Uterus (tissue), 3 donors: ENCODE measurements at regions not wholly inside any gene's neighbourhood (a gene's known extent, or its start where the extent isn't known, plus 50 kb on each side); places are given as distances from the start of the nearest gene placed in this dataset.

Experiments used
- DNase-seq, 2 donors: peaks; one replicate each; pipeline ENCODE4 v3.0.0-alpha.2; 2019 to 2020
- H3K27ac ChIP-seq, 2 donors: fragments of 200-600 bp; sonication (generic); 1 replicate in 1 of 2; 2 replicates in 1 of 2; pipeline ENCODE4 v1.5.1; 2016 to 2018
- H3K27me3 ChIP-seq, 2 donors: fragments of 200-600 bp; sonication (generic); one replicate each; pipeline ENCODE4 v1.5.1; 2018 to 2019; ENCODE audit warnings: control low read depth in 1 of 2
- H3K36me3 ChIP-seq, 2 donors: fragments of 200-600 bp; sonication (generic); one replicate each; pipeline ENCODE4 v1.5.1; 2019; ENCODE audit warnings: control low read depth in 1 of 2
- H3K4me1 ChIP-seq, 2 donors: fragments of 200-600 bp; sonication (generic); one replicate each; pipeline ENCODE4 v1.5.1; 2018 to 2019; ENCODE audit warnings: control low read depth in 1 of 2
- H3K4me3 ChIP-seq, 2 donors: fragments of 200-600 bp; sonication (generic); 1 replicate in 1 of 2; 2 replicates in 1 of 2; pipeline ENCODE4 v1.5.1; 2018 to 2019; ENCODE audit warnings: mild to moderate bottlenecking in 1 of 2
- H3K9me3 ChIP-seq, 2 donors: fragments of 200-600 bp; sonication (generic); one replicate each; pipeline ENCODE4 v1.5.1; 2019; ENCODE audit warnings: control low read depth in 1 of 2
- CTCF ChIP-seq, 4 experiments: fragments of 200-600 bp in 2 of 4; fragments of 450-650 bp in 2 of 4; sonication (generic) in 2 of 4; IDR thresholded peaks; one replicate each; pipeline ENCODE4 v1.5.1; 2016 to 2019; ENCODE audit warnings: antibody characterized with exemption in 4 of 4, mild to moderate bottlenecking in 2 of 4, moderate library complexity in 1 of 4
- POLR2A ChIP-seq, 2 donors: fragments of 450-650 bp; IDR thresholded peaks; one replicate each; pipeline ENCODE4 v1.6.1; 2016; ENCODE audit warnings: antibody characterized with exemption in 2 of 2, mild to moderate bottlenecking in 1 of 2, moderate library complexity in 1 of 2
- intact Hi-C: fragments of 100-400 bp; cut with DNase I; formaldehyde crosslinking; loops from one replicate; pipeline ENCODE4 v1.15.1; 2023; ENCODE audit warnings: low total_unique reads
- donor health status: DM: yes; HTN: yes; CAD: no.

GRCh38 chr22:49373289-49373666 is 454.4 kb downstream of the BRD1 start:
- Histone ChIP-seq H3K9me3 (no peaks in the 10 kb centered on the region), H3K4me1 (no peaks in the 10 kb centered on the region), H3K27me3 (no peaks in the 10 kb centered on the region), H3K27ac (no peak overlapping the region), H3K36me3 (no peaks in the 10 kb centered on the region), H3K4me3 (no peak overlapping the region)
- intact Hi-C loops: no loop called here
- DNase-seq: no peak
- no peak for TF ChIP-seq POLR2A (IDR thresholded peaks at IDR 0.05)
- no peak for TF ChIP-seq CTCF (IDR thresholded peaks at IDR 0.05)

GRCh38 chr22:49372530-49373288 is 455.0 kb downstream of the BRD1 start:
- DNase-seq: no peak

DNA sequence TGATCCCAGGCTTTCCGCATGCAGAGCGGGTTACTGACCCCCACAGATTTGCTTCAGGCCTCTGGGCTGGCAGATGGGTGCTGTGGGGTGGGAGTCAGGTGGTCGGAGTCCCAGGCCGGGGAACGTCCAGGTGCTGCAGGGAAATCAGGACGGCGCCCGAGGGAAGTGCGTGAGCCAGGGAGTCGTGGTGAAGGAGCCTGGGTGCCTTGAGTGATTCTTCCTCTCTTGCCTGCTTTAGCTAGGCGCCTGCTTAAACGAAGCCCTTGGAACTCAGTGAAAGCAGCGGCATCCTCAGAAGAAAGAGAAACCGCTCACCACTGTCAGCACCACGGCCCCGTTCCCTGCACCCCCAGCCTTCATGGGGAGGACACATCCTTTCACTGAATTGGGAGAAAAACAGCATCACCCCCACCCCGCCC is 455.6 kb downstream of the BRD1 start:
- H3K27me3 ChIP-seq: no peaks in the 10 kb centered on the region
- no peaks in the 10 kb centered on the region for H3K36me3 ChIP-seq
- H3K27ac ChIP-seq: no peak overlapping the region
- intact Hi-C loops: no loop called here
- no peak overlapping the region for H3K4me3 ChIP-seq
- TF ChIP-seq POLR2A (IDR thresholded peaks at IDR 0.05) (no peak), CTCF (IDR thresholded peaks at IDR 0.05) (no peak)
- no peaks in the 10 kb centered on the region for H3K4me1 ChIP-seq
- no peak for DNase-seq
- H3K9me3 ChIP-seq: no peaks in the 10 kb centered on the region

More at GRCh38 chr22:49372530-49373288, 455.0 kb downstream of the BRD1 start:
- Histone ChIP-seq H3K4me1 (no peaks in the 10 kb centered on the region), H3K36me3 (no peaks in the 10 kb centered on the region), H3K9me3 (no peaks in the 10 kb centered on the region), H3K27me3 (no peaks in the 10 kb centered on the region), H3K4me3 (no peak overlapping the region), H3K27ac (no peak overlapping the region)
- intact Hi-C loops: no loop called here
- TF ChIP-seq POLR2A (IDR thresholded peaks at IDR 0.05): no peak
- no peak for TF ChIP-seq CTCF (IDR thresholded peaks at IDR 0.05)

- Histone ChIP-seq H3K27ac (no peak overlapping the region), H3K27me3 (no peaks in the 10 kb centered on the region), H3K36me3 (no peaks in the 10 kb centered on the region), H3K4me1 (no peaks in the 10 kb centered on the region), H3K4me3 (no peak overlapping the region), H3K9me3 (no peaks in the 10 kb centered on the region)
- no peak for DNase-seq
- intact Hi-C loops: no loop called here
- no peak for TF ChIP-seq CTCF (IDR thresholded peaks at IDR 0.05)
These were observed 456.2 kb downstream of the BRD1 start for GRCh38 chr22:49371325-49372110.

DNA sequence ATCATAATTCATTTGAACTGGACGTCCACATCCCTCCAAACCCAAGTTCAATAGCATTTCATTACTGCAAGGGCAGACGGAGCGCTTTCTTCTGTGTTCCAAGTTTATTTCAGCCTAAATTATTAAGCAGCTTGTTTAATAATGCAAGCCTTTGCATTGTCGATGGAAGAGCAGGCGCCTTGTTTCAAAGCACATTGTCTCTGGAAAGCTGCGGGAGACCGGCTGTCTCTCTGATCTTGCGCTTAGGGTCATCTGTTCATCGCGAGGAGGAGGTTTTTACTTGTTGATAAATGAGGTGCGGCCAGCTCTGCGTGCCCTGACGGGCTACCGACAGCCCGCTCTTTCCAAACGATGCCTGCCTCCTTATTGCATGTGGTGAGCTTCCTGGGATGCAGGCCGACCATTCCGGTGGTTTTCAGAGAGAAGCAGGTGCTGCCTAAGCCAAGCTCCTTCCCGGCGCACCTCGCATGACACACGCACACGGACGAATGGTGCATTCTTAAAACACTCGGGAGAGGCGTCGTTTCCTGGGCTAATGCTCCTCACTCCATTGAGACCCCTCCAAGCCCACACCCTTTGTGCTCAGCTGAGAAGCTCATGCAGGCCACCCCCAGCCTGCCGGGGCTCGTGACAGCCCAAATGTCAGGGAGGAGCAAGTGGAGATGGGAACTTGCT is 456.9 kb downstream of the BRD1 start:
- no peaks in the 10 kb centered on the region for H3K27me3 ChIP-seq
- no peaks in the 10 kb centered on the region for H3K36me3 ChIP-seq
- intact Hi-C loops: no loop called here
- no peaks in the 10 kb centered on the region for H3K9me3 ChIP-seq
- TF ChIP-seq CTCF (IDR thresholded peaks at IDR 0.05): no peak
- no peak for DNase-seq
- H3K4me3 ChIP-seq: no peak overlapping the region
- no peak overlapping the region for H3K27ac ChIP-seq
- H3K4me1 ChIP-seq: no peaks in the 10 kb centered on the region
